ENCODE measurements at regions not wholly inside any gene's neighbourhood (a gene's known extent, or its start where the extent isn't known, plus 50 kb on each side); places are given as distances from the start of the nearest gene placed in this dataset.
A peak's percentile ranks its signal among the peaks of the same experiment; 100 is the strongest.
"Not testable (repeated sequence)": the region's sequence is repeated elsewhere in the genome, so short reads cannot be mapped to it uniquely, and the experiment has no call there.

DNA sequence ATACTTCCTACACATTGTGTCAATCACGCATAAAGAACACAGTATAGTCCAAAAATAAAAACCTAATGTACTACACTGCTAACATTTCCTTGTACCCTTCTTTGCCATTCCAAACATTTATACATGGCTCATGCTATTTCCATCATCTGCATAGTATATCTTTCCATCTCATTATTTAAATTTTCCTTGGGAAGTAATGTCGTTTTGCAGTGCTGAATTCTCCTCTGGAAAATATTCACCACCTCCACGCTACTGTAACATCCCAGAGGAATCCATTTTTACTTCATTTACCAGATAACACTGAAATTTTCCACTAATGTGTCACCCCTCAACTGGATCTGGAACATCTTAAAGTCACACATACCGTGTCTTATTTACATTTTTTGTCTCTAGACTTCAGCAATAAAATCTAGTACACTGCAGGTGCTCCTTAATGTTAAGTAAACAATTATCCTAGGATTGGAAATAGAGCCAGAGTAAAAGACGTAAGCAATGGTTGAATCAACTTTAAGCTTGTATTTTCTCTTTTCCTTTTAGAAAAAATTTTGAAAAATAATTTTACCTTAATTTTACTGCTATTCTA is 881.0 kb downstream of the AMY1C start:
- no peak for DNase-seq (ENCODE audit: low spot score in 2 of 2)
- no peak for FAIRE-seq

GRCh38 chr1:104636581-104636980 is 886.9 kb downstream of the AMY1C start:
- FAIRE-seq (no peak), DNase-seq (ENCODE audit: low spot score in 2 of 2) (no peak)

DNA sequence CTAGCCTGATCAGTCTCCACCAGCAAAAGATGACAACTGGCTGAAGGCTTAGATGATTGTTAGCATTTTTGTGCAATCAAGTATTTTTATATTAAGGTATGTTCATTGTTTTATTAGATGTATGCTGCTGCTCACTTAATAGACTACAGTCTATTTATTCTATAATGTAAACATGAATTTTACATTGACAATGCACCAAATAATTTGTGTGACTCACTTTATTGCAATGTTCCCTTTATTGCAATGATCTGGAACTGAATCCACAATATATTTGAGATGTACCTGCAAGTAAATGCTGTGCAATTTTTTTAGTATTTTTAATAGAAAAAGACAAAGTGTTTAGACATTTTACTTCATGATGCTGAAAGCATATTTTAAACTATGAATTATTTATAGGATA is 896.5 kb downstream of the AMY1C start:
- FAIRE-seq (peak; percentile 34), DNase-seq (ENCODE audit: low spot score in 2 of 2) (no peak)

- peak; percentile 4 to 5 for DNase-seq (ENCODE audit: low spot score in 2 of 2)
- FAIRE-seq: no peak
Measured at GRCh38 chr1:104648269-104648691, 898.6 kb downstream of the AMY1C start.

DNA sequence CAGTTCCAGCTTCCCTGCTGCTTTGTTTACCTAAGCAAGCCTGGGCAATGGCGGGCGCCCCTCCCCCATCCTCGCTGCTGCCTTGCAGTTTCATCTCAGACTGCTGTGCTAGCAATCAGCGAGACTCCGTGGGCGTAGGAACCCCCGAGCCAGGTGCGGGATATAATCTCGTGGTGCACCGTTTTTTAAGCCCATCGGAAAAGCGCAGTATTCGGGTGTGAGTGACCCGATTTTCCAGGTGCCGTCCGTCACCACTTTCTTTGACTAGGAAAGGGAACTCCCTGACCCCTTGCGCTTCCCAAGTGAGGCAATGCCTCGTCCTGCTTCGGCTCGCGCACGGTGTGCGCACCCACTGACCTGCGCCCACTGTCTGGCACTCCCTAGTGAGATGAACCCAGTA is 914.7 kb downstream of the AMY1C start:
- not testable (repeated sequence) for FAIRE-seq

DNA sequence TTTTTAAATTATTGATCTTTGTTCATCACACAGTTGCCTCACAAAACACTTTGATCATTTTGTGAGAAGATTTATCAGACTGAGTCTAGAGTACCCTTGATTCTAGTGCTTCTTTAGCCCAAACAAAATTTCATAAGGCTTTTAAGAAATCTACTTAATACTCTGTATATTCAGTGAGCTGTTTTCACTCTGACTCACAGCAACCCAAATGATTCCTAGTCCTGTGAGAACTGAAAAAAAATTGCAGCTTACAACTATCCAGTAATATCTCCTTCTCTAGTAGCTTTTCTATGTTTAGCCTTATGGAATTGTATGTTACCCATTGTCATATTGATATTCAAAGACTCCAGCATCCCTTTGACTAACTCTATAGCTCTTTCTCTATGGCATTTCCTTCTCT is 915.6 kb downstream of the AMY1C start:
- FAIRE-seq (no peak), DNase-seq (ENCODE audit: low spot score in 2 of 2) (no peak)

More for the DNA sequence above, 914.7 kb downstream of the AMY1C start:
- DNase-seq (ENCODE audit: low spot score in 2 of 2): not testable (repeated sequence)

GRCh38 chr1:104671684-104672353 is 922.1 kb downstream of the AMY1C start:
- no peak for DNase-seq (ENCODE audit: low spot score in 2 of 2)
- no peak for FAIRE-seq

GRCh38 chr1:104699433-104699832 is 949.7 kb downstream of the AMY1C start:
- DNase-seq (ENCODE audit: low spot score in 2 of 2): no peak
- no peak for FAIRE-seq

- no peak for FAIRE-seq
- no peak for DNase-seq (ENCODE audit: low spot score in 2 of 2)
Measured at GRCh38 chr1:104702731-104703130, 953.0 kb downstream of the AMY1C start.

DNA sequence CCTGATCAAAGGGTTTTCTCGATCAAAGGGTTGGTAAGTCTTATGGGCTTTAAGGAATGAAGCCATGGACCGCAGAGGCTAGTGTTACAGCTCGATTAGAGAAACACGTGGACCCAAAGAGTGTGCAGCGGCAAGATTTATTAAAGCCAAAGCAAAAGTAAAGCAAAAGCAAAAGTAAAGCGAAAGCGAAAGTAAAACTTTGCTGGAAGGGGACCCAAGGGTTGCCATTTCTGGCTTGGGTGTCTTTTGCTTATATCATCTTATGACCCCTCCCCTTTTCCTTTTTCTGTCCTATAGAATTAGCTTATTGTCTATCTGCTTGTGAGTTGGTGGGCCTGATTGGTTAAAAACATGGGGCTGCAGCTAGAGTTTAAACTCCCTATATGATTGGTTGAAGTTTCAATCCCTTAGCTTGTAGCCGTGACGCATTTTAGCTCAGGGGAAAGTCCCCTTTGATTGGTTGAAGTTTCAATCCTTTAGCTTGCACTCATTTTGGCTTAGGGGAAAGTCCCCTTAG is 957.0 kb downstream of the AMY1C start:
- DNase-seq (ENCODE audit: low spot score in 2 of 2): no peak
- no peak for FAIRE-seq

DNA sequence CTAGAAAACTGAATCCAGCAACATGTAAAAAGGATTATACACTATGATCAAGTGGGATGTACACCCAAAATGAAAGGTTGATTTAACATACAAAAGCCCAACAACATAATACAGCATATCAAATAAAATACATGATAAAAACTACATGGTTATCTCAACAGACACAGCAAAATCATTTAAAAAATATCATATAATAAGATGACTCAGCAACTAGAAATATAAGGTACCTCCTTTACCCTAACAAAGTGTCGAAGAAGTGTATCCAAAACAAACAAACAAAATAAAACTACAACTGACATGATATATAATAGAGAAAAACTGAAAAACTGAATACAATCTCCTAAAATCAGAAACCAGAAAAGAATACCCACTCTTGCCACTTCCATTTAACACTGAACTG is 969.1 kb downstream of the AMY1C start:
- no peak for FAIRE-seq
- no peak for DNase-seq (ENCODE audit: low spot score in 2 of 2)

DNA sequence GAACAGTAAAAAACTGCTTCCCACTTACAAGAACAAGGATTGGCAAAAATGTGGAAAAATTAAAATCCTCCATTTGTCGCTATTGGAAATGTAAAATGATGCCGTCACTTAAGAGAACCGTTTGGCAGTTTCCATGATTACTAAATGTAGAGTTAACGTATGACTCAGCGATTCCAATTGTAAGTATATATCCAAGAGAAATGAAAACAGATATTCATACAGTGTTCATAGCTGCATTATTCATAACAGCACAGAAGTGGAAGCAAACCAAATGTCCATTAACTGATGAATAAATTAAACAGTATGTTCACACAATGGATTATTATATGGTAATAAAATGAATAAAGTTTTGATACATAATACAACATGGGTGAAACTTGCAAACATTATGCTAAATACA is 971.0 kb downstream of the AMY1C start:
- DNase-seq (ENCODE audit: low spot score in 2 of 2): no peak
- no peak for FAIRE-seq

DNA sequence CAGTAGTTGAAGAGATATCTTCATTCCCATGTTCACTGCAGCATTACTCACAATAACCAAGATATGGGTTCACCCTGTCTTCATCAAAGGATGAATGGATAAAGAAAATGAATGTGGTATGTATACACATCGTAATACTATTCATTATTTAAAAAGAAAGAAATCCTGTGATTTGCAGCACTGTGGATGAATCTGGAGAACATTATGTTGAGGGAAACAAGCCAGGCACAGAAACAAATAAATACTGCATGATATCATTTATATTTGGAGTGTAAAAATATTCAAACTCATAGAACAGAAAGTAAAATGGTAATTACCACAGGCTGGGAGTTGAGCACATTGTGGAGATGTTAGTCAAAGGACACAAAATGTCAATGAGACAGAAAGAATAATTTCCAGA is 977.2 kb downstream of the AMY1C start:
- no peak for FAIRE-seq
- DNase-seq (ENCODE audit: low spot score in 2 of 2): no peak

DNA sequence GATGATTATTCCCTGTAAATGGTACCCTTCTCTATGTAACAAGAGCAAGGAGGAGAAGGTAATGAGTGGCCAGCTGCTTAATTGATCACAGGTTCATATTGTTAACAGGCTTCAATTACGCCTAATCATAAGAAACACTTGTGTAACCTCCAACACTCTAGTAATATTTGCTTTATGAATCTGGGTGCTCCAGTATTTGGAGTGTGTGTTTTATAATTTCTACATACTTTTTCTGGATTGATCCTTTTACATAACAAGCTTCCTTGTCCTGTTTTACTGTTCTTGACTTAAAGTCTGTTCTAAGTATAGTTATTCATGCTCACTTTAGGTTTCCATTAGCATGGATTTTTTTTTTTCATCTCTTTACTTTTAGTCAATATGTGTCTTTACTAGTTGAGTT is 984.2 kb downstream of the AMY1C start:
- no peak for DNase-seq (ENCODE audit: low spot score in 2 of 2)
- FAIRE-seq: no peak

GRCh38 chr1:104745875-104746274 is 996.2 kb downstream of the AMY1C start:
- DNase-seq (ENCODE audit: low spot score in 2 of 2) (no peak), FAIRE-seq (no peak)

- DNase-seq (ENCODE audit: low spot score in 2 of 2) (no peak), FAIRE-seq (no peak)
Measured at GRCh38 chr1:104746994-104747393, 997.3 kb downstream of the AMY1C start.

GRCh38 chr1:104760017-104760416 is 1010.3 kb downstream of the AMY1C start:
- FAIRE-seq (no peak), DNase-seq (ENCODE audit: low spot score in 2 of 2) (no peak)

DNA sequence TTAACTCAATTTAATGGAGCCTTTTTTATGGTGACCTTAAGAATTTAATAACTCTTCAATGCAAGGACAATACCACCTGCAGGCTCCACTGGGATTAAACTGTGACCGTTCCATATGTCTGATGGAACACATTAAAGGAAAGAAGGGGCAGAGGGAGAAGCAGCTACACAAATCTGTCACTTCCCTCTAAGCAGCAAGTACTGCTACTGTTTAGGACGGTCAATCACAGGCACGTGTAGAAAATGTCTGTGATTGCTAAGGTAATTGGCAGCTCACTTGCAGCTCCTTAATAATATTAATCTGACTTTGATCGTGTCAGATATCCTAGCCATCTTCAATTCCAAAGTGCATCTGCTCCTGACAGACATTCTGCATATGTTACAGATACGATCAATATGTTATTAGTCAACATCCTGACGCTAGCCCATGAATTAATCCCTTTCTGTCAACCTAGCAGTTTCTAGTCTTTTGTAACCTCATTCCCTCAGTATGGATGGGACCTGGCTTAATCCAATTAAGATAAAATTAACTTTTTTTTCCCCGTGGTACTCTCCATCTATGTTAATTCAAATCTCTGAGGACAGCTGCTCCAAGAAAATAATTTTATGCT is 1012.4 kb downstream of the AMY1C start:
- FAIRE-seq (no peak), DNase-seq (ENCODE audit: low spot score in 2 of 2) (no peak)

DNA sequence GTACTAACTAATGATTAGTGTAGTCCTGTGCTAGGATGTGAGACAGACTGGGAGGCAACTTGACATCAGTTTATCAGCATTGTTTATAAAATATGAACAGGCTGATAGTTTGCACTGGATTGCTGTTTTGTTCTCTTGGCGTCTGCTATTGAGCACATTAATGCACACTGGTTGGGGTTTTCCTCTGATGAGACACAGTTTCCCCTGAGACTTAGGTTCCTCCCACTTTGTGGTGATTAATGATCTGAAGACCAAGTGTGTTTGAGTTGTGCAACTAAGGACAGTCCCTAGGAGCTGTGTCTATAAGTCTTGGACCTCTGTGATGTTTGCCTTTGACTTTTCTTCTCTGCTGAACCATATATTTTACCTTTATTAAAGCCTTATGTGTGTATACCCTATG is 1015.4 kb downstream of the AMY1C start:
- DNase-seq (ENCODE audit: low spot score in 2 of 2): no peak
- FAIRE-seq: no peak

DNA sequence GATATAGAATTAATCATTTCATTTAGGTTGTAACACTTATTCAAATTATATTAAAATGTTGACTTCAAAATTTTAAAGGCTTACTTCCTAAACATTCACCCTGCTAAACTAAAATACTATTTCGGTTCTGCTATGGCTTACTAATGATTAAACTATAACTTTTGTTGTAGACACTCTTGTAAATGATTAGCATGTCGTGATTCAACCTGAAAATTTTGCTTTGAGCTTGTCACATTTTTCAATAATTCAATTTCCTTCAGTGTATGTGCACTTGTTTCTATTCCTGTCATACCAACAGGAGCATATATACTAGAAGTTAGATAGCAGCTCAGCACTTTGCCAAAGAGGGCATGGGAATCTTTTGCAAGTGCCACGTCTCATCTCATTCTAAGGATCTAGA is 1018.8 kb downstream of the AMY1C start:
- no peak for FAIRE-seq
- DNase-seq (ENCODE audit: low spot score in 2 of 2): no peak

DNA sequence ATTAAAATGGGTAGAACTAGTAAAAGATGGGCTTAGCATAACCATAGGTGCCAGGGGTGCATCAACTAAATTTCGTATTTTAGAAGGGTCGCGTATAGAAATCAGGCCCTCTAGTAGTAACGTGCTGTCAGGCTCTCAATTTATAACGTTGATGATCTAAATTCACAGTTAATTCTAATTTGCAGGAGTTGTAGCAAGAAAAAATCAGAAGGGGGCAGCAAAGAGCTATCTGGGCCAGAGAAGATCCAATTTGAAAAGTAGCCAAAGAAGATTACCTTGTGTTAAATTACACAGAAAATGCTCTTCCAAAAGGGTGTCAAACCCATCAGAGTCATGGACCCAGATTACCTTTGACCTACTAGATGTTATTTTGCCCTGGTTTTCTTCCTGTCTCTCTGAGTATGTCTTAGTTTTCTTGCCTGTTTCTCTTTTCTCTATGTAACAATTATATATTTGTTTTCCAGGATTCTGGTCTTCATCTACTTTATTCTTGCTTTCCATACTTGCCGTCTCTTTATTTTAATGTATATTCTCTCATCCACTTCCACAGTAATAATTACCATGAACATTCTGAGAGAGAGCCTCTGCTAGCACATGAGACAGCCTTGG is 1030.9 kb downstream of the AMY1C start:
- peak; percentile 26 to 46 for DNase-seq (ENCODE audit: low spot score in 2 of 2)
- FAIRE-seq: no peak
